Activated T-cell treated with anti-CD3 and anti-CD28 coated beads, Interleukin-2, amount 50 U/mL, for 4 hours (primary cell): ENCODE measurements at regions not wholly inside any gene's neighbourhood (a gene's known extent, or its start where the extent isn't known, plus 50 kb on each side); places are given as distances from the start of the nearest gene placed in this dataset.

ENCODE experiments used
- ATAC-seq, 2 donors: fragments of 200-7000 bp; cut with Tn5 transposase; one replicate each; pipeline ENCODE4 v1.10.0; 2021
- DNase-seq: peaks from one replicate; pipeline ENCODE4 v3.0.0-alpha.2; 2020
- H3K27me3 Mint-ChIP-seq: one replicate; pipeline ENCODE4 v1.8.0; 2021; ENCODE audit warnings: low read depth, mixed read lengths
- H3K36me3 Mint-ChIP-seq: one replicate; pipeline ENCODE4 v1.8.0; 2022; ENCODE audit warnings: mixed read lengths; ENCODE audit not compliant: insufficient read depth
- H3K4me1 Mint-ChIP-seq: one replicate; pipeline ENCODE4 v1.8.0; 2021; ENCODE audit warnings: low read depth, mixed read lengths
- H3K4me3 Mint-ChIP-seq: one replicate; pipeline ENCODE4 v1.8.0; 2021; ENCODE audit warnings: mild to moderate bottlenecking, moderate library complexity, mixed read lengths
- H3K9me3 Mint-ChIP-seq: one replicate; pipeline ENCODE4 v1.8.0; 2021; ENCODE audit warnings: mixed read lengths

DNA sequence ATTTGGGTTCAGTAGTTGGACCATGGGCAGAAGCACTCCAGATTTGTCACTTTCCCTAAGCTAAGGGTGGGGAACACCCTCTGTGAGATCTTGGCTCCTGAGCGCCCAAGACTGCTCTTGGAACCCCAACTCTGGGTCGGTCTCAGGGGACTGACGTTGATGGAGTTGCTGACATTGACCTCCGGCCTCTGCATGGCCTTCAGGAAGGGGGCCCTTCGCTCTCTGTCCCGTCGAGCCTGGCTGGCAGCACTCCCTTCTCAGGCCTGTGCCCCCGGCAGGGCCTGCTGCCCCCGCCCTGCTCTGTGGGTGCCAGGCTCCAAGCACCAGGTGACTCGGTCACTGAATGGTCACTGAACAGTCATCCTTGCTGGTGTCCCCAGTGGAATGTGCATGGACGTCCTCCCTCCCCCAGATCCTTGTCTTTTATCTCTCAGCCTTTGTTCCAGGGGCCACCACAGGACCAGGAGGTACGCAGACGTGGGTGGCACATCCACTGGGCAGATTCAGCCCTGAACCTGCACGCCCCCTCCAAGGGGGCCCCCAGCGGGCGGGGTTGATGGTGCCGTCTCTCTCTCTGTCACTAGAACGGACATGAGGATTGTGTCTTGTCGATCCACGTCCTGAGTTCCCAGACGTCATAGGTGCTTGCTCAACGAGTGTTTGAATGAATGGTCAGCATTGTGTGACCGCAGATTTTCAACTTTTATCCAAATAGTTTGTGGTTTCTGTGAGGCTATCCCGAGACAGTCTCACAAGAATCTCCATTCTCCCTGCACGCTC lies 314.5 kb downstream of the SEC14L1 start:
- Mint-ChIP-seq H3K4me3 (peak overlapping the region; percentile 96), H3K27me3 (no peaks in the 10 kb centered on the region), H3K9me3 (no peaks in the 10 kb centered on the region), H3K4me1 (peaks cover 59% of the 10 kb centered on the region), H3K36me3 (peaks cover 8% of the 10 kb centered on the region)
- ATAC-seq (no peak), DNase-seq (no peak)

DNA sequence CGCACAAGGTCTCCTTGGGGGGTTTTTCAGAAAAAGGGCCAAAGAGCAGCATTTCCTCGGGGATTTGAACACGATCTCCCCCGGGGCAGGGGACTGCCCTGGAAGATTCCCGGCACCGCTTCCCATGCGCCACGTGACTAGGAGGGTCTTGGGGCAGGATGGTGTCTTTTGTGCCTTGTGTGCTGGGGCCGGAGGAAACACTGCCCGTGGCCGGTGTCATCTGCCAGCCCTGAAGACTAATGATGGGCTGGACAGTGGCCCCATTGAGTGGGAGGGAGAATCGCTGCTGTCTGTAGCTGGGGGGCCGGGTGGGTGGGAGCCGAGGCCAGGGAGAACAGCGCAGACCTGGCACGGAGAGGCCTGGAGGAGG lies 315.1 kb downstream of the SEC14L1 start:
- peaks cover 63% of the 10 kb centered on the region for H3K4me1 Mint-ChIP-seq
- no peaks in the 10 kb centered on the region for H3K9me3 Mint-ChIP-seq
- ATAC-seq (no peak), DNase-seq (no peak)
- H3K27me3 Mint-ChIP-seq, result no peaks in the 10 kb centered on the region
- H3K36me3 Mint-ChIP-seq, result peaks cover 8% of the 10 kb centered on the region
- H3K4me3 Mint-ChIP-seq, result peak overlapping the region; percentile 96

DNA sequence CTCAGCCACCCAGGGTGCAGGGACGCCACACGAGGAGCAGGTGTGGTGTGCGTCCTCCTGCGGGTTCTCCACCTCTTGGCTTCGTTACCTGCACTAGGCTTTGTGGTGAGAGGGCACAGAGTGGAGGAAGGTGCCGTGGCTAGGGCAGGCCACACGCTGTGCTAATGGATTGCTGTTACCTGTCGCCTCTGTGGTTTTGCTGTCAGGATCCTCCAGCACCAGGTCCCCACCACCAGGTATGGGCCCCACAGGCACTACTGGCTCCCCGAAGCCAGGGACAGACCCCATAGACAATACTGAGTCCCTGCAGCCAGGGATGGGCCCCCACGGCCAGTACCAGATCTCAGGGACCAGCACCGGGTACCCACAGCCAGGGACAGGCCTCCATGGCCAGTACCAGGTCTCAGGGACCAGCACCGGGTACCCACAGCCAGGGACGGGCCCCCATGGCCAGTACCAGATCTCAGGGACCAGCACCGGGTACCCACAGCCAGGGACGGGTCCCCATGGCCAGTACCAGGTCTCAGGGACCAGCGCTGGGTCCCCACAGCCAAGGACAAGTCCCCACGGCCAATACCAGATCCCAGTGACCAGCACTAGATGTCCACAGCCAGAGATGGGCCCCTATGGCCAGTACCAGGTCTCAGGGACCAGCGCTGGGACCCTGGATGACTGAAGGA lies 315.6 kb downstream of the SEC14L1 start:
- no peaks in the 10 kb centered on the region for H3K27me3 Mint-ChIP-seq
- ATAC-seq (no peak), DNase-seq (no peak)
- peak overlapping the region; percentile 96 for H3K4me3 Mint-ChIP-seq
- peaks cover 8% of the 10 kb centered on the region for H3K36me3 Mint-ChIP-seq
- no peaks in the 10 kb centered on the region for H3K9me3 Mint-ChIP-seq
- peaks cover 67% of the 10 kb centered on the region for H3K4me1 Mint-ChIP-seq

DNA sequence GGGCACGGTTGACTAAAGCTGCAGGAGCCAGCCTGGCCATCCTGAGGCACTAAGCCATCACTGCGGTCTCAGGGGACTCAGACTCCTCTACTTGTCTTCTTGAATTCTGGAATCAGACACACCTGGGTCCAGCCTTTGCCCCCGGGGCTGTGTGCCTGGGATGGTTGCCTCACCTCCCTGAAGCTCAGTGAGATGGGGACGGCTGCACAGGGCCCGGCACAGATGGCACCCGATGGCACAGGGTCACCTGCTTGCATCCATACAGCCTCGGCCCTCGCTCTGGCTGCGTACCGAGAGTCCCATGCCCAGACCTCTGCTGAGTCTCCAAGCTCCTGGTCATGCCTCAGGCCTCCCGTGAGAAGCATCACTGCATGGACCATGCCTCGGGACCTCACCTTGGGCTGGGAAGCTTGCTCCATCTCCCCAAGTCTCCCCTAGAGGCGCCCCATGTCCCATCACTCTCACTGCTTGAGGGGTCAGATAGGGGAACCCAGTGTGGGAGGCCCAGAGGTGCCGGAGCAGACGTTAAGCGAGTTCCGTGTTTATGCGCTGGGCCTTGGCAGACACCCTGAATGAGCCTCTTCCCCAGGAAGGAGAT lies 316.3 kb downstream of the SEC14L1 start:
- H3K4me1 Mint-ChIP-seq, result peaks cover 73% of the 10 kb centered on the region

DNA sequence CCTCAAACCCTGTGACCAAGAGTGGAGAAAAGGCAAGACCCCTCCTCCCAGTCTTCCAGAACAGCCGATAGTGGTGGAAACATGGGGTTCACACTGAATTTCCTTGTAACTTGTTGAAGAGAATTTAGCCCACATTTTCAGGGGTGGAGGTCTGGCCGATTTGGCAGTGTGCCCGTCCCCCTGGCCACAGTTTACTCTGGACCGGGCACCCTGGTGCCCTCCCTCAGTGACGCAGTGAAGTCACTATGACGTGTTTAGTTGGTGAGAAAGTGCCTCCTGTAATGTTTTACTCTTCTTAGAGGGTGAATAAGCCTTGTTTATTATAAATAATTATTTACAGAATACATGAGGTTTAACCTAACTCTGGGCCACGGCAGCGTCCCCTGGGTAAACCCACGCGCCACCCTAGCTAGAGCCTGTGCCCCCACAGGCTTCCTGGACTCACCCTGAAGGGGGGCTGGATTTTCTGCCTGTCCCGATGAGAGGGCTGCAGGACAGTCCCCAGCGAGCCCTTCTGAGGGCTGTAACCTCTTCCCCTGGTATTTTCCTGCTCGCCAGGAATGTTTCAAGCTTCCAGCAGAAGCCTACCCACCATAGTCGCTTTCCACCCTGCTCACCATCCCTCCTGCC lies 316.9 kb downstream of the SEC14L1 start:
- DNase-seq (no peak), ATAC-seq (no peak)
- no peaks in the 10 kb centered on the region for H3K9me3 Mint-ChIP-seq
- peaks cover 8% of the 10 kb centered on the region for H3K36me3 Mint-ChIP-seq
- H3K27me3 Mint-ChIP-seq, result no peaks in the 10 kb centered on the region
- H3K4me1 Mint-ChIP-seq, result peaks cover 74% of the 10 kb centered on the region
- H3K4me3 Mint-ChIP-seq, result peak overlapping the region; percentile 96

More for the DNA sequence above, 316.3 kb downstream of the SEC14L1 start:
- H3K9me3 Mint-ChIP-seq, result no peaks in the 10 kb centered on the region
- peaks cover 8% of the 10 kb centered on the region for H3K36me3 Mint-ChIP-seq
- ATAC-seq (no peak), DNase-seq (no peak)
- no peaks in the 10 kb centered on the region for H3K27me3 Mint-ChIP-seq
- H3K4me3 Mint-ChIP-seq, result peak overlapping the region; percentile 96

DNA sequence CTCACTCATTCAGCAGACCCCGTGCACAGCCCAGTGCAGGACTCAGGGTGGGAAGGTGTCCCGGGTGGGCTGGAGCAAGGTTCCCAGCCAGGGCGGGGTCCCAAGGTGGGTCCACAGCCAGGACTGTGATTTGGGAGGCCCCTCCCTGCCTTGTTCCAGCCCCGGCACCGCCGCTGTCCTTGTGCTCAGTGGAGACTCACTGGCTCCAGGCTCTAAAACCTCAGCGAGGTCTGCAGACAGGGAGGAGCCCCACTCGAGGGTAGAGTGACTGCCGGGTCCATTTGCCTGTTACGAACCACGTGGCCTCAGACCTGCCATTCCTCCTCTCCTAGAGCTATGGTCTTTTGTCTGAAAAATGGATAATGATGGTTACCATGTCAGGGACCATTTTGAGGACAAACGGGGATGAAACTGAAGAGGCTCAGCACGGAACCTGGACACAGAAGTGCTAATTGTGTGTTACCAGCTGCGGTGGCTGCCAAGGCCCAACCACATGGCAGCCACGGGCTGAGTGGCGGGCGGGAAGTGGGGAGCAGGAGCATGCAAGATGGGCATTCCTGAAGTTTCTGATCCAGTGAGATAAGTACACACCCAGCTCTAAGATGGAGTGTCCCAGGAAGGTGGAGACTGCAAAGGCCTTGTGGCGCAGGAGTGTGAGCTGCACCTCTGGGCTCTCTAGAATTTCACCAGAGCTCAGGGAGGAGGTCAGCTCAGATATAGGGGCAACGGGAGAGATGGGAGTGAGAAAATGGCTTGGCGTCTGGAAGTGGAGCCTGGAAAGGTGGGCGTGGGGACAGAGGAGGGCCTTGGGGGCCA lies 317.6 kb downstream of the SEC14L1 start:
- ATAC-seq (peak; percentile 4 to 10), DNase-seq (peak; percentile 31)
- Mint-ChIP-seq H3K9me3 (no peaks in the 10 kb centered on the region), H3K4me3 (peak overlapping the region; percentile 96), H3K27me3 (no peaks in the 10 kb centered on the region), H3K4me1 (peaks cover 75% of the 10 kb centered on the region), H3K36me3 (peaks cover 8% of the 10 kb centered on the region)

DNA sequence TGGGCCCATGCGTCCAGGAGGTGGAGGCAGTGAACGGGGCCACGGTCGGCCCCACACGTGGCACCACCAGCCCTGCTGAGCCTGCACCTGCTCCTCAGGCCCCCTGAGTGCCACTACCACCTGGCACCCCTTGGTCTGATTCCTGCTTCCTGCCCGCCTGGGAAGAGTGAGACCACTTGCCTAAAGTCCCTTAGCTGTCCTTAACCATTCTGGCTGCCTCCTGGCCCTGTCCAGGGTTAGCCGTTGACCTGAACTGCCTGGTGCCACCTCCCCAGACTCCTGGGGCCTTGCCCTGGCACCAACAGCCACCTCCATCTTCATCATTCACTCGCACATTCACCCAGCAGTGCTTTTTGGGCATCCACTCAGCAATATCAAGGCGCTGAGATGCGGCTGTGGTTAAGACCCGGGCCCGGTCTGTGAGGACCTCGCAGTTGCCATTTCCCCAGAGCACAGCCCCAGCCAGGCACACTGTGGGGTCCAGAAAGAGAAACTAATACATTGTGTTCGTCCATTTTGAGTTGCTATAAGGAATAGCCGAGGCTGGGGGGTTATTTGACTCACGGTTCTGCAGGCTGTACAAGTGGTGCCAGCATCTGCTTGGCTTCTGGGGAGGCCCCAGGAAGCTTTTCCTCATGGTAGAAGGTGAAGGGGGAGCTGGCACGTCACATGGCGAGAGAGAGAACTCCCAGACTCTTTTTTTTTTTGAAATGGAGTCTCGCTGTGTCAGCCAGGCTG lies 318.4 kb downstream of the SEC14L1 start:
- H3K4me1 Mint-ChIP-seq, result peaks cover 73% of the 10 kb centered on the region
- ATAC-seq (peak; percentile 2 to 6), DNase-seq (no peak)
- peak overlapping the region; percentile 96 for H3K4me3 Mint-ChIP-seq
- H3K9me3 Mint-ChIP-seq, result no peaks in the 10 kb centered on the region
- peaks cover 8% of the 10 kb centered on the region for H3K36me3 Mint-ChIP-seq
- H3K27me3 Mint-ChIP-seq, result no peaks in the 10 kb centered on the region

DNA sequence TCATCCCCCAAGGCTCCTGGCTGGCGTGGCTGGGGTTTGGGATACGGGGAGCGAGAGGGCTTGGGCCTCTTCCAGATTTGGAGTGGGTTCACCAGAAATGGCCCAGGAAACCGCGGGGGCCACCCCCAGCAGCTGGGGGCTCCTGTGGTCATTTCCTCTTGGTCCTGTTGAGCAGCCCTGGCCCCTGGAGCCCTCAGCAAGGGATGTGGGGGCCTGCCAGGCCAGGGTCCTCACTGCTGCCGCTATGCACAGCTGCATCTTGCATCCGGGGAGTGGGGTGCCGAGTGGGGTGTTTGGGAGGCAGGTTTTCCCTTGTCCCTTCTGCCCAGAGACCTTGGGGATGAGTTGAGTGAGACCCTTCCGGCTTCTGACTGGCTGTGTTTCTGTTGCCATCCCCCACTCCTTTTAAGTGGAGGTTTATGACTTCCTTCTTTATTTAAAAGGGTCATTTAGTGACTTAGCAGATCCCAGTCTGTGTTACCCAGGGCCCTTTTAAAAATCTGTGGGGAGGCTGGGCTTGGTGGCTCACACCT lies 319.8 kb downstream of the SEC14L1 start:
- Mint-ChIP-seq H3K27me3 (no peaks in the 10 kb centered on the region), H3K9me3 (no peaks in the 10 kb centered on the region), H3K36me3 (peaks cover 12% of the 10 kb centered on the region), H3K4me3 (peak overlapping the region; percentile 96), H3K4me1 (peaks cover 80% of the 10 kb centered on the region)
- ATAC-seq (no peak), DNase-seq (no peak)

DNA sequence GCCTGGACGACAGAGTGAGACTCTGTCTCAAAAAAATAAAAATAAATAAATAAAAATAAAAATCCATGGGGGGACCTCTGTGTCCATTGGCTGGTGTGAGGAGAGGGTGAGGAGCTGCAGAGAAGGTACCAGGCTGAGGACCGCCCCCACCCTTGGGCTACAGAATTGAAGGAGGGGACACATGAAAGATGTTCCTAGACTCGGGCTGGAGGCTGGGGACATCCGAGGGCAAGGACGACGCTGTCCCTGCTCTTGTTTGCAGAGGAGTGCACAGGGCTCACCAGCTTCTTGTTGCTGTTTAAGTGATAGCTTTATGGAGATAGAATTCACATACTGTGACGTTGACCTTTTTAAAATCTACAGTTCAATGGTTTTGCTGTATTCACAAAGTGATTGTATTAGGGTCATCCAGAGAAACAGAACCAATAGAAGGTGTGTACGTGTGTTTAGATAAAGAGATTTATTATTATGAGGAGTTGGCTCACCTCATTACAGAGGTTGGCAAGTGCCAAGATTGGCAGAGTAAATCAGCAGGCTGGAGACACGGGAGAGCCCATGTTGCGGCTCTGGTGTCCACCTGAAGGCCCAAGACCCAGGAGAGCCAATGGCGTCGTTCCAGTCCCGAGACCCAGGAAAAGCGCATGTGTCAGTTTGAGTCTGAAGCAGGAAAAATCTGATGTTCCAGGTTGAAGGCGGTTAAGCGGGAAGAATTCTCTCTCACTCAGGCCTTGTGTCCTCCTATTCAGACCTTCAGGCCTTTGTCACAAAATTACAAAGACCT lies 320.7 kb downstream of the SEC14L1 start:
- no peak for DNase-seq
- peaks cover 81% of the 10 kb centered on the region for H3K4me1 Mint-ChIP-seq

DNA sequence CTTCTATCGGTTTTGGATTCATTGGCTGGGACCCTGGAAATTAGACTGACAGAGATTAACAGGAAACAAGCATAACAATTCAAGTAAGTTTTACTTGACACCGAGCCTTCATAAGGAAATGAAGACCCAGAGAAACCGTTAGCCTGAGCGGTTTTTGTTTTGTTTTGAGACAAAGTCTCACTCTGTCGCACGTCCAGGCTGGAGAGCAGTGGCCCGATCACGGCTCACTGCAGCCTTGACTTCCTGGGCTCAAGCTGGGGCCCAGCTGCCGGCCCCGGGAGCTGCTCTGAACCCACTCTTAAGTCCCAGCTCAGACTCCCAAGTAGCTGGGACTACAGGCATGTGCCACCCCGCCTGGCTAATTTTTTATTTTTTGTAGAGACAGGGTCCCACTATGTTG lies 321.3 kb downstream of the SEC14L1 start:
- H3K9me3 Mint-ChIP-seq, result no peaks in the 10 kb centered on the region
- no peaks in the 10 kb centered on the region for H3K27me3 Mint-ChIP-seq
- peak overlapping the region; percentile 96 for H3K4me3 Mint-ChIP-seq
- H3K4me1 Mint-ChIP-seq, result peaks cover 85% of the 10 kb centered on the region
- H3K36me3 Mint-ChIP-seq, result peaks cover 12% of the 10 kb centered on the region
- no peak for DNase-seq
- peak in 1 of 2 donors; percentile 3 for ATAC-seq

More for the DNA sequence above, 320.7 kb downstream of the SEC14L1 start:
- Mint-ChIP-seq H3K9me3 (no peaks in the 10 kb centered on the region), H3K4me3 (peak overlapping the region; percentile 96), H3K27me3 (no peaks in the 10 kb centered on the region), H3K36me3 (peaks cover 12% of the 10 kb centered on the region)
- no peak for ATAC-seq

DNA sequence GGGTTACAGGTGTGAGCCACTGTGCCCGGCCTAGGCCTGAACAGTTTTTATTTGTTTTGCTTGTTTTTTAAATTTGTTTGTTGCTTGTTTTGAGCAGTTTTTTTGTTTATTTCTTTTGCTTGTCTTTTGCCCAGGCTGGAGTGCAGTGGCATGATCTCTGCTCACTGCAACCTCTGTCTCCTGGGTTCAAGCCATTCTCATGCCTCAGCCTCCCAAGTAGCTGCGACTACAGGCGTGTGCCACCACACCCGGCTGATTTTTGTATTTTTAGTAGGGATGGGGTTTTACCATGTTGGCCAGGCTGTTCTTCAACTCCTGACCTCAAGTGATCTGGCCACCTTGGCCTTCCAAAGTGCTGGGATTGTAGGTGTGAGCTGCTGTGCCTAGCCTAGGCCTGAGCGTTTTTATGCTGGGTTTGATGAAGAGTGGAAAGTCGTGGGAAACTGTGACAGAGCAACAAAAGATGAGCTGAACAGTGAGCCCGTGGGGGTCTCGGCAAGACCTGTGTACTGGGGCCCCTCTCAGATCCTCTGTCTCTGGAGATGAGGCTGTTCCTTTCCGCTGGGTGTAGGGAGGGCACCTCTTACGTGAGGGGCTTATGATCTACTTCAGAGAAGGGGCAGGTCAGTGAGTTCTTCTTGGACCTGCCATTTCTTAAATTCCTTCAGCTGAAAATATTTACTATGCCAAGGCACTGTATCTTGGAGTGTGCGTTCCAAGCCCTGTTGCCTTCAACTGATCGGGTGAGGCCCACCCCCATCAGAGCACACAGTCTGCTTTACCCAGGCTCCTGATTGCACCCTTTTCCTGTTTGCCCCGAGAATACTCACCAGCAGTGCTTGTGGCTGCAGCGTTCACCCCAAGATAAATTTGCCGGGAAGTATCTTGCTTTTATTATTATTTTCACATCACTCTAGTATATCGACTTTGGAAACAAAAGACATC lies 322.1 kb downstream of the SEC14L1 start:
- Mint-ChIP-seq H3K4me1 (peaks cover 84% of the 10 kb centered on the region), H3K27me3 (no peaks in the 10 kb centered on the region), H3K36me3 (peaks cover 9% of the 10 kb centered on the region), H3K9me3 (no peaks in the 10 kb centered on the region), H3K4me3 (peak overlapping the region; percentile 96)
- DNase-seq (no peak), ATAC-seq (no peak)

DNA sequence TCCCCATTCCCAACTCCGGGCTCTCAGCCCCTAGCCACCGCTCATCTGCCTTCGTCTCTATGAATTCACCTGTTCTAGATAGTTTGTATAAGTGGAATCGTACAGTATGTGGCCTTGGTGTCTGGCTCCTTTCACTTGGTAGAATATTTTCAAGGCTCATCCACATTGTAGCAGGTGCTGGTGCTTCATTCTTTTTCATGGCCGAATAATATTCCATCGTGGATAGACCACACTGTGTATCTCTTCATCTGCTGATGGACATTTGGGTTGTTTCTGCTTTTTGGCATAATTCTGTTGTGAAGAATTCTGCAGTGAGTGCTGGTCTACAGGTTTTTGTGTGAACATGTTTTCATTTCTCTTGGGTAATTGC lies 324.2 kb downstream of the SEC14L1 start:
- Mint-ChIP-seq H3K4me3 (peak overlapping the region; percentile 74), H3K27me3 (no peaks in the 10 kb centered on the region), H3K9me3 (no peaks in the 10 kb centered on the region), H3K4me1 (peaks cover 84% of the 10 kb centered on the region), H3K36me3 (peaks cover 19% of the 10 kb centered on the region)
- DNase-seq, result no peak
- no peak for ATAC-seq
